ENCODE measurements at regions not wholly inside any gene's neighbourhood (a gene's known extent, or its start where the extent isn't known, plus 50 kb on each side); places are given as distances from the start of the nearest gene placed in this dataset.

GRCh38 chr12:30138483-30138882 is 354.7 kb upstream of the TMTC1 start:
- Histone ChIP-seq H3K4me3 (no peak overlapping the region), H3K4me1 (no peaks in the 10 kb centered on the region), H3K27ac (no peak overlapping the region), H3K9me3 (no peaks in the 10 kb centered on the region), H3K36me3 (no peaks in the 10 kb centered on the region), H3K27me3 (no peaks in the 10 kb centered on the region)
- FAIRE-seq: no peak
- intact Hi-C loops (cut with DNase I): no loop called here
- no peak for ATAC-seq
- WGBS, 2 donors: 42 to 52% methylated on average over 2 of the region's 2 CpGs
- DNase-seq: no peak
- no peak for TF ChIP-seq CTCF (IDR thresholded peaks at IDR 0.05)

- Histone ChIP-seq H3K27me3 (no peaks in the 10 kb centered on the region), H3K27ac (no peak overlapping the region), H3K9me3 (no peaks in the 10 kb centered on the region), H3K4me1 (no peaks in the 10 kb centered on the region), H3K36me3 (no peaks in the 10 kb centered on the region), H3K4me3 (no peak overlapping the region)
- FAIRE-seq: no peak
- no peak for DNase-seq
- no peak for ATAC-seq
- intact Hi-C loops (cut with DNase I): no loop called here
- no peak for TF ChIP-seq CTCF (IDR thresholded peaks at IDR 0.05)
- 48 to 74% methylated on average over 2 of the region's 2 CpGs for WGBS, 2 donors
Measured at GRCh38 chr12:30136696-30137095, 353.0 kb upstream of the TMTC1 start.

GRCh38 chr12:30135776-30136175 is 352.0 kb upstream of the TMTC1 start:
- no peak for TF ChIP-seq CTCF (IDR thresholded peaks at IDR 0.05)
- ATAC-seq: no peak
- no peaks in the 10 kb centered on the region for H3K9me3 ChIP-seq
- intact Hi-C loops (cut with DNase I): no loop called here
- no peak overlapping the region for H3K4me3 ChIP-seq
- no peaks in the 10 kb centered on the region for H3K4me1 ChIP-seq
- no peaks in the 10 kb centered on the region for H3K36me3 ChIP-seq
- no peak for DNase-seq
- FAIRE-seq: no peak
- H3K27ac ChIP-seq: no peak overlapping the region
- 59 to 66% methylated on average over 2 of the region's 2 CpGs for WGBS, 2 donors
- H3K27me3 ChIP-seq: no peaks in the 10 kb centered on the region

GRCh38 chr12:30134229-30134628 is 350.5 kb upstream of the TMTC1 start:
- no peak overlapping the region for H3K4me3 ChIP-seq
- FAIRE-seq: no peak
- no peak for DNase-seq
- no peaks in the 10 kb centered on the region for H3K4me1 ChIP-seq
- WGBS, 2 donors: 61 to 70% methylated on average over 8 of the region's 8 CpGs
- ATAC-seq: no peak
- no peaks in the 10 kb centered on the region for H3K9me3 ChIP-seq
- no peak overlapping the region for H3K27ac ChIP-seq
- intact Hi-C loops (cut with DNase I): no loop called here
- H3K36me3 ChIP-seq: no peaks in the 10 kb centered on the region
- TF ChIP-seq CTCF (IDR thresholded peaks at IDR 0.05): no peak
- no peaks in the 10 kb centered on the region for H3K27me3 ChIP-seq

- ATAC-seq: no peak
- Histone ChIP-seq H3K36me3 (no peaks in the 10 kb centered on the region), H3K4me1 (no peaks in the 10 kb centered on the region), H3K4me3 (no peak overlapping the region), H3K9me3 (no peaks in the 10 kb centered on the region), H3K27ac (no peak overlapping the region), H3K27me3 (no peaks in the 10 kb centered on the region)
- WGBS, 2 donors: 42 to 51% methylated on average over 3 of the region's 3 CpGs
- no peak for DNase-seq
- TF ChIP-seq CTCF (IDR thresholded peaks at IDR 0.05): no peak
- intact Hi-C loops (cut with DNase I): no loop called here
- FAIRE-seq: no peak
Measured at GRCh38 chr12:30126944-30127343, 343.2 kb upstream of the TMTC1 start.
